GM13977 (cell line): ENCODE measurements at regions not wholly inside any gene's neighbourhood (a gene's known extent, or its start where the extent isn't known, plus 50 kb on each side); places are given as distances from the start of the nearest gene placed in this dataset.

Source experiments
- DNase-seq: peaks from one replicate; pipeline ENCODE4 v3.0.0; 2012; ENCODE audit warnings: low spot score
- in situ Hi-C: fragments of 300-500 bp; cut with MboI; formaldehyde crosslinking; loops from one replicate; pipeline ENCODE4 v1.12.0; 2022; ENCODE audit warnings: low sequenced_read_pairs, low pct_unique_long_range_greater_than_20kb, mixed read lengths, inconsistent platforms; ENCODE audit not compliant: unreplicated experiment
- TF ChIP-seq, protein P1 (sequence below): IDR thresholded peaks from 2 replicates; pipeline ENCODE4 v1.5.1; 2012; ENCODE audit warnings: mild to moderate bottlenecking, control low read depth; ENCODE audit not compliant: insufficient read depth; ENCODE audit errors: extremely low read depth, missing control alignments

DNA sequence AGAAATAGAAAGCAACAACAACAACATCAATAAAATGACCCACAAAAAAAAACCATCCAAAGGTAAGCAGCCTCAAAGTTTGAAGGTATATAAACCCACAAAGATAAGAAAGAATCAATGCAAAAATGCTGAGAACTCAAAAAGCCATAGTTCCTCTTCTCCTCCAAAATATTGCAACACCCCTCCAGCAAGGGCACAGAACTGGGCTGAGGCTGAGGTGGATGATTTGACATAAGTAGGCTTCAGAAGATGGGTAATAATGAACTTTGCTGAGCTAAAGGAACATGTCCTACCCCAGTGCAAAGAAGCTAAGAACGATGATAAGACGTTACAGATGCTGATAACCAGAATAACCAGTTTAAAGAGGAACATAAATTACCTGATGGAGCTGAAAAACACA, 188.8 kb upstream of the BTBD3 start:
- no peak for DNase-seq
- in situ Hi-C loops: no loop called here
- TF ChIP-seq, protein P1, sequence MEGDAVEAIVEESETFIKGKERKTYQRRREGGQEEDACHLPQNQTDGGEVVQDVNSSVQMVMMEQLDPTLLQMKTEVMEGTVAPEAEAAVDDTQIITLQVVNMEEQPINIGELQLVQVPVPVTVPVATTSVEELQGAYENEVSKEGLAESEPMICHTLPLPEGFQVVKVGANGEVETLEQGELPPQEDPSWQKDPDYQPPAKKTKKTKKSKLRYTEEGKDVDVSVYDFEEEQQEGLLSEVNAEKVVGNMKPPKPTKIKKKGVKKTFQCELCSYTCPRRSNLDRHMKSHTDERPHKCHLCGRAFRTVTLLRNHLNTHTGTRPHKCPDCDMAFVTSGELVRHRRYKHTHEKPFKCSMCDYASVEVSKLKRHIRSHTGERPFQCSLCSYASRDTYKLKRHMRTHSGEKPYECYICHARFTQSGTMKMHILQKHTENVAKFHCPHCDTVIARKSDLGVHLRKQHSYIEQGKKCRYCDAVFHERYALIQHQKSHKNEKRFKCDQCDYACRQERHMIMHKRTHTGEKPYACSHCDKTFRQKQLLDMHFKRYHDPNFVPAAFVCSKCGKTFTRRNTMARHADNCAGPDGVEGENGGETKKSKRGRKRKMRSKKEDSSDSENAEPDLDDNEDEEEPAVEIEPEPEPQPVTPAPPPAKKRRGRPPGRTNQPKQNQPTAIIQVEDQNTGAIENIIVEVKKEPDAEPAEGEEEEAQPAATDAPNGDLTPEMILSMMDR: no peak

- no peak for DNase-seq
- in situ Hi-C loops: no loop called here
- TF ChIP-seq, protein P1: no peak
These were observed 187.9 kb upstream of the BTBD3 start for GRCh38 chr20:11729806-11730205.

DNA sequence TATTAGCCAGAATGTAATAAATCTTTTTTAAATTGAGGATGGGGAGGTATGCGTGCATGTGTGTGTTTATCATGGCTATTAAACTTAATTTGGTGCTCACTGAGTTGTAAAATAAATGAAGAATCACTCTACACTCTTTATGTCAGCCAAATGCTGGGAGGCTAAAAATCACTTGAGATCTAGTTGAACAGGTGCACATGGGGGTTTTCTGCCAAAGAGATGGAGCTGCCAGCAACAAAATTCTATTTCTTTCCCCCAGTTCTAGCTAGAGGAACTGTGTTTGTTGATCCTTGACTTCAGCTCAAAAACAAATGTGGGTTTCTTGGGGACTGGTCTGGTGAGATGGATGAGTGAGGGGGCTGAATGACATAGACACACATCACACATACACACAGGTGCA, 183.3 kb upstream of the BTBD3 start:
- DNase-seq: no peak
- in situ Hi-C loops: no loop called here
- TF ChIP-seq, protein P1: no peak

GRCh38 chr20:11738852-11739251, 178.8 kb upstream of the BTBD3 start:
- TF ChIP-seq, protein P1: no peak
- in situ Hi-C loops: no loop called here
- no peak for DNase-seq

DNA sequence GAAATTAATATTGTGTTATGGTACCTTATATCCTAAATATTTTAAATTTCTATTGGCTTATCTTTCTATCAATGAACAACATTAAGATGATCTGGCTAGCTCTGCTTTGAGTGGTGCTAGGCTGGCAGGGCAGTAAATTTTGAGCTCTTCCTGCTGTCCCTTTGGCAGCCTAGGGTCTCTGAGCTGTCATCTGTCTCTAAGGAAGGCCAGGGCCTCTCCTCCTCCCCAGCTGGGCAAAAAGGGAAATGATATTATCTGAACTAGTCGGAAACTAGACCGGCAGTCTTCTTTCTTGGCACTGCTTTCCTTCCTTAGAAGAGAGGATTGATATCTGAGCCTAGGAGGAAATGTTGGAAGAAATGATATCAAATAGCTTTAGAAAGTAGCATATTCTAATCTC, 176.7 kb upstream of the BTBD3 start:
- TF ChIP-seq, protein P1: no peak
- no peak for DNase-seq
- in situ Hi-C loops: no loop called here

GRCh38 chr20:11745145-11745544, 172.5 kb upstream of the BTBD3 start:
- no peak for DNase-seq
- TF ChIP-seq, protein P1: no peak
- in situ Hi-C loops: no loop called here

DNA sequence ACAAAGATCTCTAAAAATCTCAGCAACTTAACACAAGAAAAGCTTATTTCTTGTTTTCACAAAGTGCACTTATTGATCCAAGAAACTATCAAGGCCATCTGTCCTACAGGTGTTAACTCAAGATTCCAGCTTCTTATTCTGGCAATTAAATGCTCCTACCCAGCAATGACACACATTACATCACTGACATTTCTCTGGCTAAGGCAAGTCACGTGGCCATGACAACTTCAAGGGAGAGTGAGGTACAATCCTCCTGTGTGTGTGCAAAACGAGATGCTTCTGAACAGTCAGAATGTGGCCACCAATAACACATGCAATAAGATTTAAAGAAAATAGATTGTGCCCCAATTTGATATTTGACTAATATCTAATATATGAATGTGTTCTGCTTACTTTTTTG, 169.3 kb upstream of the BTBD3 start:
- in situ Hi-C loops: no loop called here
- TF ChIP-seq, protein P1: no peak

More for the DNA sequence above, 169.3 kb upstream of the BTBD3 start:
- DNase-seq: no peak
